CD1c-positive myeloid dendritic cell (primary cell): ENCODE measurements at regions not wholly inside any gene's neighbourhood (a gene's known extent, or its start where the extent isn't known, plus 50 kb on each side); places are given as distances from the start of the nearest gene placed in this dataset.
"Not testable (repeated sequence)": the region's sequence is repeated elsewhere in the genome, so short reads cannot be mapped to it uniquely, and the experiment has no call there.

ENCODE experiments used
- DNase-seq: peaks from one replicate; pipeline ENCODE4 v3.0.0-alpha.2; 2016; ENCODE audit errors: extremely low spot score

DNA sequence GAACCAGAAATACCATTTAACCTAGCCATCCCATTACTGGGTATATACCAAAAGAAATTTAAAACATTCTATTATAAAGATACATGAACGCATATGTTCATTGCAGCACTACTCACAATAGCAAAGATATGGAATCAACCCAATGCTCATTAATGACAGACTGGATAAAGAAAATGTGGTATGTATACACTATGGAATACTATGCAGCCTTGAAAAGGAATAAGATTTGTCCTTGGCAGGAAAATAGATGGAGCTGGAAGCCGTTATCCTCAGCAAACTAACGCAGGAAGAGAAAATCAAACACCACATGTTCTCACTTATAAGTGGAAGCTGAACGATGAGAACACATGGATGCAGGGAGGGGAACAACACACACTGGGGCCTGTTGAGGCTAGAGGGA, 146.1 kb upstream of the HMGA2 start:
- DNase-seq, result not testable (repeated sequence)

DNA sequence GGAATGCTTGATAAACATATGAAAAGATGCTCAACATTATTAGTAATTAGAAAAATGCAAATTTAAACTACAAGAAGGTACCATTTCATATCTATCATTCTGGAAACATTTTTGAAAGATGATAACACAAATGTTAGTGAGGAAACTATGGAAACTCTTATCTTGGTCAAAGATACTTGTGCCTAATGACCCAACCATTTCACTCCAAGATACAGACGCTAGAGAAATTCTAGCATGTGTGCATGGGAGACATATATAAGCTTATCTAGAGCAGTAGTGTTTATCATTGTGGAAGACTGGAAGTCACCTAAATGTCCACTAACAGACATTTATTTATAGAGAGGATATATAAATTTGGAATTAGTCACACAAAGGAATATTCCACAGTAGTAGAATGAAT, 143.1 kb upstream of the HMGA2 start:
- DNase-seq, result no peak

DNA sequence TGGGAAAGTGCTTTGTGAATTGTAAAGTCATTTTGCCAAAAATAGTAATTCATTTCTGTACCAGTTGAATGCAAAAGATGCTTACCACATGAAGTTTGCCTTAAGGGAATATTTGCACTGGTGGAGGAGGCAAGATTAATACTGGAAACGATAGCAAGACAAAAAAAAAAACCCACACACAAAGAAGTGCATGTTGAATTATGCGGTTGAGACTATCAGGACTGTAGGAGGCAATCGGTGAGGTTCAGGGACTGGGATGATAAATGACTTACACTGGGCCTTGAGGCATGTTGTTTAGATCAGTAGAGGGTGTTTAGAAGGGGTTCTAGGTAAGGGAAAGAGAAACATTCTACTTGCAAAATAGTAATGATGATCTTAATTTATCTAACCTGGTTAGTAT, 142.2 kb upstream of the HMGA2 start:
- DNase-seq, result no peak

DNA sequence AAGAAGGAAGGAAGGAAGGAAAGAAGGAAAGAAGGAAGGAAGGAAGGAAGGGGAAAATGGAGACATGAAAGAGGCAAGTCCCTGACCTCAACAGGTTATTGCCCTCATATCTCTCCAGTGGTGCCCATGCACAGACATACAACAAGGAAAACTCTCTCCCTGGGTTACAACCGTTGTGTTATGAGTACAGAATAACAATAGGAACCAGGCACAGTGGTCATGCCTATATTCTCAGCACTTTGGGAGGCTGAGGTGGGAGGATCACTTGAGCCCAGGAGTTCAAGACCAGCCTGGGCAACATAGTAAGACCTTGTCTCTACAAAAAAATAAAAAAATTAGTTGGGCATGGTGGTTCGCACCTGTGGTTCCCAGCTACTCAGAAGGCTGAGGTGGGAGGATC, 139.4 kb upstream of the HMGA2 start:
- DNase-seq, result no peak

DNA sequence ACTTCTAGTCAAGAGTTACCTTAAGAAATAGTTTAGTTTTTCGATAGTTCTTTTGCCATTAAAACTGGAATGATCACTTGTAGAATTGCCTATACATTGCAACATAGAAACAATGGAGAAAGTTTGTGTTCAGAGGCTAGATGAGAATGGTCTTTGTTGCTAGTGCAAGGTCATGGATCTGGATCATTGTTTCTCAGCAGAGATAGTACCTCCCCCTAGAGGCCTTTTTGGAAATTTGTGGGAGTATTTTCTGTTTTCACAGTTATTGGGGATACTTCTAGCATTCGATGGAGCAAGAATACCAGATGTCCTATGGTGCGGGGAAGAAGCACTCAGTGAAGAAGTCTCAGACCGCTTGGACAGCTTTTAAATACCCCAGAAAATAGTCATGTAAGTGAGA, 138.8 kb upstream of the HMGA2 start:
- peak; percentile 8 for DNase-seq

DNA sequence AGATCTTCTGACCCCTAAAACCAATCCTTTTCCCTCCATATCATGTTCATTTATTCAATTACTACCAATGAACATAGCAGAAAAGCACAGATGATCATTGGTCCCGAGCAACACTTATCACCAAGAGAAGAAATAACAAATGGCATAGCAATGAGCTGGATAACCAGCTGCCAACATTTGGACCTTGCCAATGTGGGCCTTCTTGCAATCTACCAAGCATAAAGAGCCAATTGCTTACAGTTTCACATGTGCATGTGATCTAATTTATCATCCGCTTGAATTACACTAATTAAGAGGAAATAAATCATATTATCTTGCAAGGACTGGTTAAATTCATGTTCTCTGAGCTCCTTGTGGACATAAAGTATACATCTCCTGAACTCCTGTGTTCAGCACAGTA, 134.8 kb upstream of the HMGA2 start:
- DNase-seq, result no peak

DNA sequence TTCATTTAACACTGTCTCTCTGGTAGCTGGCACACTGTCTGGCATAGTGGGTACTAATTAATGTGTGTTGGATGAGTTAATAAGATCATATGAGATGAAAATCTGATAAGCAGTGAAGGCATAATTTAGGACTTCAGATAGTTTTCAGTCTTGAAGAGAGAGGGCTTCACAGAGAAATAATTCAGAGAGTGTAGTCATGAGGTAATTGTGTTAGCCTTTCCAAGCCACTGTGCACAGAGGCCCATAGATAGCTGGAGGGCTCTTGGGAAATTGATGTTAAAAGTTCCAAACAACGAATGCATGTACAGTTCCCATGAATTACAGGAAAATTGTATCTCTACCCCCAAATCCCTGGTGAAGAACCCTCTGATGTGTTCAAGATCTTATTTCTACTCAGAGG, 133.8 kb upstream of the HMGA2 start:
- DNase-seq, result no peak

DNA sequence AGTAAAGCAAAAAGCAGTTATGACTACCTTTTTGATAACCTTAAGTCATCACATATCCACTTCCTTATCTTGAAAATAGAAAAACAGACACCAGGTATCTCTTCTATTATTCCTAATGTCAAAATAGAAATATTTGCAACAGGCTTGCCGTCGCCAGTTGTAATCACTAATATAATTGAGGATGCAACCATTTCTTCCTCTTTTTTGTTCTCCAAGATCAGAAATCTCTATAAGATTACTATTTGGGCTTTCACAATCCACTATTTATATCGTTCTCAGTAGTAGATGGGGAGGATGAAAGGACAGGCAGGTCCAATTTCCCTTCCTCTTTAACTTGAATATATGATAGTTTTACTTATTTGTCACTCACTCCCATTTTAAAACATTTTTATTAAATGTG, 130.2 kb upstream of the HMGA2 start:
- peak; percentile 29 for DNase-seq

DNA sequence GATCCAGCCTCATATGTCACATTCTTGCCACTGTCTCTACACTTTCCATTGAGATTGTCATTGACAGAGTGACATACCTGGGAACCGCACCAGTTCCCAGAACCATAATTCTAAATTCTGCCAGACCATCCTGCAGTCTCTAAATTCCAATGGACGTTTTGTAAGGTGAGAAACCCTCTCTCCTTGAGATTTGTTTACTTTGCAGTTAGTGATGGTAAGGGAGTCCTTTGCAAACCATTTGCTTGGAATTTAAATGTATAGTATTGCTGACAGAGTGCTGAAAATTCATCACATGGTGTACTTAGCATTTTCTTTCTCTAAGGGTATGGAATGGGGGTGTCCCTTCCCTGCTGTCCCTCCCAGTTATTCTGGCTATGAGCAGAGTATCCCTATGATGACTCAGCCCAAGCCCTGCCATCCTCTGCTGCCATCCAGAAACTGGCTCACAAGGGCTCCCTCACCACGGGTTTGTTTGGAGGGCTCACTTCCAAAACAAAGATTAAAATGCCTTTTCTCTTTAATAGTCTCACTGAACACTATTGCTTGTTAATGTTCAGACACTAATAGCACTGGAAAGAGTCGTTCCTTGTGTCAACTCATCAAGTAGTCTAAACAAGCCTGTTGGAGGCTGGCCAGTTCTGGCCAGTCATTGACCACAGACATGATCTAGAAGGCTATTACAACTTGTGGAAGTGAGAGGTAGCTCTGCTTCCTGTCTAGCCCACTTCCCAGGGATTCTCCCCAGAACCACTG, 129.0 kb upstream of the HMGA2 start:
- peak; percentile 3 for DNase-seq

DNA sequence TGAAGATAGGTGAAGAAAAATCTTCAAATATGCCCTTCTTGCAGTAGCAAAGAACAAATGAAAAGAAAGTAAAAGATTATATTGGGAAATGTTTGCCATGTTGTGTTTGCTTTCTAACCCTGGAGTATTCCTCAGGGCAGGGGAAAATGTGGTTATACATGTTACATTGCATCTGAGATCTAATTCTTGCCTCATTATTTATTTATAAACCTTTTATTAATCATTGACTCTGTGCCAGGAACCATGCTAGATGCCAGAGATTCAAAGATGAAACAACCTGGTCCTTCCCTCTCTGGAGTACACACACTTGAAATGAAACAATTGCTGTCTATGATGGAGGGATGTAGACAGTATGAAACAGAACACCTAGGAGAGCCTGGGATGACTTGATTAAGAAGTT, 128.1 kb upstream of the HMGA2 start:
- DNase-seq, result no peak

DNA sequence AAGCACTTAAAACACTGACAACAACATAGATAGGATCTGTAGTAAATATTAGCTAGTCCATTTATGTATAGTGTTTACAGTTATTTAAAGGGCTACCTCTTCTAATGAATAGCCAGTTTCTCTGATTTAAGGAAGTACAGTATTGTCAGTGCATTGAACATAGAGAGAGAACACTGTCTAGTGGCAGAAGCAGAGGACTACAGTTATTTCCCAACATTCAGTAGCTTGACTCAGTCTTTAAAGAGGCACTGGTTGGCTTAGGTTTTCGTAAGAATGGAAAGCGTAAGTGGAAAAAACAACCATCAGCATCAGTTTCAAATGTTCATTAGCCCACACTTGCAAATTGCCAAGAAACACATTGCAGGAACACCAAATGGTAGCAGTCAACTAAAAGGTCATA, 125.0 kb upstream of the HMGA2 start:
- peak; percentile 28 for DNase-seq

DNA sequence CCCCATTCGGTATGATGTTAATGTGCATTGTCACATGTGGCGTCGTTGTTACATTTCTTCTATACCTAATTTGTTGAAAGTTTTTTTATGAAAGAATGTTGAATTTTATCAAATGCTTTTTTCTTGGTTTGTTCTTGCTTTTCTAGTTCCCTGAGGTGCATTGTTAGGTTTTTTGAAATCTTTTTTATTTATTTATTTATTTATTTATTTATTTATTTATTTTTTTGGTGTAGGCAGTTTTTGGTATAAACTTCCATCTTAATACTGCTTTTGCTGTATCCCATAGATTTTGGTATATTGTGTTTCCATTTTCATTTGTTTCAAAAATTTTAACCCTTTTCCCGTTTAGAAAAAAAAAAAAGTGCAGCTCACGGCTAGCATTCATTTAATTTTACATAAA, 121.1 kb upstream of the HMGA2 start:
- DNase-seq, result no peak

DNA sequence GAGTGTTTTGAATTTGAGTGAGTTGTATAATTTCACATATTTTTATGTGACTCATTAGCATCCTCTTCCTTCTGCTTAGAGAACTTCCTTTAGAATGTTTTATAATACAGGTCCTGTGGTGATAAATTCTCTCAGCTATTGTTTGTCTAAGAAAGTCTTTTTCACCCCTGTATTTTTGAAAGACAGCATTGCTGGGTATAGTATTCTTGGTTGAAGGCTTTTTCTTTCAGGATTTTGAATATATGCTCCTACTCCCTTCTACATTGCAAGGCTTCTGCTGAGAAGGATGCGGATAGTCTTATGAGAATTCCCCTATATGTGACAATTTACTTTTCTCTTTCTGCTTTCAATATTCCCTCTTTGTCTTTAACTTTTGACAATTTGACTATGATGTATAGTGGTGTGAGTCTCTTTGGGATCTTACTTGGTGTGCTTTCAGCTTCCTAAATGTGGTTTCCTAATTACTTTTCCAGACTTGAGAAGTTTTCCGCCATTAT, 118.9 kb upstream of the HMGA2 start:
- no peak for DNase-seq

DNA sequence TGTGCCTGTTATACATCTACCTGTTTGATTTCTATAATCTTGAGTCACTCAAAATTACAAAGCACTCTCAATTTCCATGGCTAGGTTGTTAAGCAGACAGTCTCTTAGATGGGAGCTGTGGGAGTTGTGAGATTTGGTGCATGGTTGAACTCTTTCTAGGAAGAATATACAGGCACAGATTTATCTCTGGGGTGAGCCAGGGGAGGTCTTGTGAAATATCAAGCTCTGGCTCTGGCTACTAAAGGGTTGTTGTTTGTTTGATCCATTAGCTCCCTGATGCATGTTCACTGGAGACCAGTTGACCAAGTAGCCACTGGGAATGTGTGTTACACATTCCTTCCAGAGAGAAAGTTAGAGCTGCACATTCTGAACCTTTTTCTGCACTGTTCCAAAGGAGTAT, 117.2 kb upstream of the HMGA2 start:
- no peak for DNase-seq

DNA sequence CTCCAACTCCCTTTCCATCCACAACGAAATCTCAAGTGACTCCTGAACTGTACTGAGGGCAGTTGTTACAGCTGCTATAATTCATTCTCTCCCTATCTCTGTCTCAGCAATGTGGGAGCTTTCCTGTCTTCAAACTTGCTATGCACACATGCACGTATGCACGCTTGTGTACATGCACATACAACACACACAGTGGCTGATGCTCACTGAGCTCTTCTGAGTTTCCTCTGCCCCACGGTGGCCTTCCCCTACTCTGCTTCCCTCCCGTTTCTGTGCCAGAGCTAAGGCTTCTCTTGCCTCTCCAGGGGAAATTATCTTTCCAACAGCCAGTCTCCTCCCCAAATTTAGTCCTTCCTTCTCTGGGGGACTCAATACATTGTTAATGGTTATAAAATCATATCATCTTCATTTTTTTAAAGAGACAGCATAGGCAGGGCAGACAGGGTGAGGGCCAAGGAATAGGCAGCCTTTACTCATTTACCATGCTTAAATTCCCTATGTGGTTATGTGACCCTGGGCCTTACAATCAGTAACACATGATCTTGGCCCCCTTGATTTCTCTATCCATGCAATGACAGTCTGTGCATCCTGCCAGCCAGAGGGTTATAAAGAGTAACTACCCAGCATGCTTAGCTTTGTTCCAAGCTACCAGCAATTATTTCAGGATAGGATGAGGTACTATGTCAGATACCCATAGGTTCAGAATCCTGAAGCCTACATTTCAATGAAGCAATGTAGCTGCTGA, 111.9 kb upstream of the HMGA2 start:
- DNase-seq, result no peak

DNA sequence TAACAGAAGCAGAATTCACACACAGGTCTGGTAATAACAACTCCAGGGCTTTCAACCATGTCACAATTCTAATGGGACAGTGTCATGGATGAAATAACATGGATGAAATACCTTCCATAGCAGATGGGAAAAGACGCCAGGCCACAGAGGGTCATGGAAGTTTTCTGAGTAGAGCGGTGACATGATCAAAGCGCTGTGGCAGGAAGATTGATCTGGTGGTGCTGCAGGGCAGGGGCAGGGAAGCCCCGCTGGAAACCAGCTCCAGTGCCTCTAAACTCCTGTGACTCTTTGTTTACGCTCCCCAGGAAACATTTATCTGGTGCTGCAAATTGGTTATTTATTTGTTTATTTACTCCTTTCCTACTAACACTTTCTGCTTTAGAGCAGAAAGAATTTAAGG, 108.3 kb upstream of the HMGA2 start:
- DNase-seq, result no peak

DNA sequence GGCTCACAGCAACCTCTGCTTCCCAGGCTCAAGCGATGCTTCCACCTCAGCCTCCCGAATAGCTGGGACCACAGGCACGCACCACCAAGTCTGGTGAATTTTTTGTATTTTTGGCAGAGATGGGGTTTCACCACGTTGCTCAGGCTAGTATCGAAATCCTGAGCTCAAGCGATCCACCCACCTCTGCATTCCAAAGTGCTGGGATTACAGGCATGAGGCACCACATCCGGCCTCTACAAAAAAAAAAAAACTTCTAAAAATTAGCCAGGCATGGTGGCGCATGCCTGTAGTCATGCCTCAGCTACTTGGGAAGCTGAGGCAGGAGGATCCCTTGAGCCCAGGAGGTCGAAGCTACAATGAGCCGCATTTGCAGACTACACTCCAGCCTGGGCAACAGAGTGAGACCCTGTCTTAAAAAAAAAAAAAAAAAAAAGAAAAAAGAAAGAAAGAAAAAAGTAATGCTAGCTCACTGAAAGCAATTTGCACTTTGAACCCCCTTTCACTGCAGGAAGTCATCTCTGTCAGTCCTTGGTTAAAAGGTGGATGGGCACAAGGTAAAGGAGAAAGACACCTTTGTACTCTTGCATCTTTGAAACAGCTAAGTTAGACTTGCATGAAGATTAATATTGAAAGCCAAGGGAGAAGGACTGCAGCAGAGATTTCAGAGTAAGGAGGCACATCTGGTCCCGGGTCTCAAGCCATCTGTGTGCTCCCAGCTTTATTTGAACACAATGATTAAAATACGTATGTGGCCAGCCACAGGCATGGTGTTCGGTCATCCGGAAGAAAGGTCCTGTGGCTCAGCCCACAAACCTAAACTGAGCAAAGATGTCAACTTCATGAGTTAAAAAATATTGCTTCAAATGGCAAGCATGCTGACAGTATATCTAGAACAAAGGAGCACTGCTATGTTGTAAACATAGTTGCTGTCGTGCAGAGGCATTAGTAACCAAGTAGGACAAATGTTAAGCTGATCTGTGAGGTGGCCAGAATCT, 103.8 kb upstream of the HMGA2 start:
- no peak for DNase-seq

DNA sequence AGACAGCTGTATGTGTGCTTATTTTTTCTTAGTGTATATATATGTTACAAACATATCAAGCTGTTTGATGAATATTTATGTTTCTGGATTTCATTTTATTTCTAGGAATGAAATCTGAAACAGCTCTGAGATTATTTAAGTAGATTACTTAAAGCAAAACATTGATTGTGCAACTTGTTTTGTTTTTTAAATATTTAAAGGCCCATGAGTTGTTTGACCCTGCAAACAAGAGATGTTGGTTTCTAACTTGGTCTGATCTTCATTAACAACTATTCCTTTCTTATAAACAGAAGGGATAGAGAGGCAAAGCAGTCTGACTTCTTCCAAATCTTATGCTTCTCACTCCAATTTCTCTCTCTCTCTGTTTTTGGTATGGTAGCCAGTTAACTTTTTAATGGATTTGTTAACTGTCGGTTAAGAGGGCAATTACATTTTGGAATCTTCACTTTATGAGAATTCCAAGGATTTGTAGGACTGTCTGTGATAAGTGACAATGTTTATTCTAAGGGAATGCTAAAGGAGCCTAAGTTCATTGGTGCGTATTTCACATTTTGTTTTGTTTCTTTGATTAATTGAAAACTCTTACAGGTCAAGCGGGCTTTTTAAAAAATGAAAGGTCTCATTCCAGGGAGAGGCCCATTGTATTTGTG, 102.6 kb upstream of the HMGA2 start:
- DNase-seq, result no peak

DNA sequence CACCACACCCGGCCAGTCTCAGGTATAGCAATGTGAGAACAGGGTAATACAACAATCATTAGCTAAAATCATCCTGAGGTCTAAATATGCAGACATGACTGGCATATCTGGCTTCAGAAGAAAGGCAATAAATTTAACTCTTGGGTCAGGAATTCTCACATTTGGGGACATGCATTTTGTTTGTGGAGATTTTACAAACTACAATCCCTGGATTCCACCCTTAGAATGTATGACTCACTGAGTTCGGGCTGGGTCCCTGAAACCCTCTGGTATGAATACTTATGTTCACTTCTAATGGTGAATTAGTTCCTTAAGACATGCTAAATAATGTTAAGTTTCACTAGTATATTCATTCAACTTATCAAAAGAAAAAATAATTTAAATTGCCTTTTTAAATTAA, 98.9 kb upstream of the HMGA2 start:
- no peak for DNase-seq

DNA sequence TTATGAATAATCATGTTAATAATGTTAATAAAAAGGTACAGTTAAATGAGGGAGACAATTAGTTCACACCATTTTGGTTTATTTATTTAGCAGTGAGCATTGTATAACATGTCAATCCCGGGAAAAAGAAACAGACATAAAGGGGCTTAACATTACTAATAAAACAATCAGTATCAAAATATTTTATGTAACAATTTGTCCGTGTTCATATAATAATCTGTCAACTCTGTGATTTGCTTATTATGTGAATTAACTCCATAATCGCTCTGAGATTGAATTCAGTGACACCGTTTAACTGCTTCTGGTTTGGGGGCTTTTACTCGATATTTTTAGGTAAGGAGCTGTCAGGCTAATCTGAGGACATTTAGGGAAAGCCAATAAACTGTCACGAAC, 95.8 kb upstream of the HMGA2 start:
- no peak for DNase-seq
